ENCODE measurements at regions not wholly inside any gene's neighbourhood (a gene's known extent, or its start where the extent isn't known, plus 50 kb on each side); places are given as distances from the start of the nearest gene placed in this dataset.

GRCh38 chr6:19034986-19035385 lies 647.8 kb downstream of the RNF144B start:
- H3K4me1 ChIP-seq (ENCODE audit: insufficient read depth, low read length), result no peaks in the 10 kb centered on the region
- no peak for TF ChIP-seq CTCF (IDR thresholded peaks at IDR 0.05; ENCODE audit: borderline replicate concordance, extremely low read depth, low read length, poor library complexity, severe bottlenecking)
- TF ChIP-seq EZH2 (IDR thresholded peaks at IDR 0.05; ENCODE audit: borderline replicate concordance, low read depth, low read length, severe bottlenecking), result no peak
- H3K4me2 ChIP-seq (ENCODE audit: insufficient read depth, low read length), result no peak overlapping the region
- H3K27me3 ChIP-seq (ENCODE audit: insufficient read depth, low read length, poor library complexity), result no peaks in the 10 kb centered on the region
- H3K9me3 ChIP-seq (ENCODE audit: insufficient read depth, low read length, severe bottlenecking), result no peaks in the 10 kb centered on the region
- H3K9ac ChIP-seq (ENCODE audit: low read depth, low read length), result no peak overlapping the region
- no peaks in the 10 kb centered on the region for H3K36me3 ChIP-seq (ENCODE audit: insufficient read depth, low read length)
- DNase-seq (no peak), ATAC-seq (ENCODE audit: insufficient read depth, low read depth) (no peak)
- no peak overlapping the region for H3K27ac ChIP-seq (ENCODE audit: low read length)
- no peak overlapping the region for H3K4me3 ChIP-seq (ENCODE audit: low read depth in 1 of 2, low read length in 2 of 2)
- no peak overlapping the region for H2AFZ ChIP-seq (ENCODE audit: low read depth, low read length)
- no peaks in the 10 kb centered on the region for H3K79me2 ChIP-seq (ENCODE audit: insufficient read depth, low read length)
- no peaks in the 10 kb centered on the region for H4K20me1 ChIP-seq (ENCODE audit: insufficient read depth, low read length)

- Histone ChIP-seq H3K27ac (ENCODE audit: low read length) (no peak overlapping the region), H3K9ac (ENCODE audit: low read depth, low read length) (no peak overlapping the region), H3K9me3 (ENCODE audit: insufficient read depth, low read length, severe bottlenecking) (no peaks in the 10 kb centered on the region), H4K20me1 (ENCODE audit: insufficient read depth, low read length) (no peaks in the 10 kb centered on the region), H3K36me3 (ENCODE audit: insufficient read depth, low read length) (no peaks in the 10 kb centered on the region), H3K4me1 (ENCODE audit: insufficient read depth, low read length) (no peaks in the 10 kb centered on the region), H3K4me2 (ENCODE audit: insufficient read depth, low read length) (no peak overlapping the region), H3K27me3 (ENCODE audit: insufficient read depth, low read length, poor library complexity) (no peaks in the 10 kb centered on the region), H3K4me3 (ENCODE audit: low read depth in 1 of 2, low read length in 2 of 2) (no peak overlapping the region), H2AFZ (ENCODE audit: low read depth, low read length) (no peak overlapping the region), H3K79me2 (ENCODE audit: insufficient read depth, low read length) (no peaks in the 10 kb centered on the region)
- DNase-seq, result no peak
- ATAC-seq (ENCODE audit: insufficient read depth, low read depth), result no peak
- TF ChIP-seq EZH2 (IDR thresholded peaks at IDR 0.05; ENCODE audit: borderline replicate concordance, low read depth, low read length, severe bottlenecking) (no peak), CTCF (IDR thresholded peaks at IDR 0.05; ENCODE audit: borderline replicate concordance, extremely low read depth, low read length, poor library complexity, severe bottlenecking) (no peak)
Measured at GRCh38 chr6:19035461-19036195, 648.5 kb downstream of the RNF144B start.

- H4K20me1 ChIP-seq (ENCODE audit: insufficient read depth, low read length), result no peaks in the 10 kb centered on the region
- H3K27ac ChIP-seq (ENCODE audit: low read length), result no peak overlapping the region
- no peaks in the 10 kb centered on the region for H3K27me3 ChIP-seq (ENCODE audit: insufficient read depth, low read length, poor library complexity)
- H3K4me2 ChIP-seq (ENCODE audit: insufficient read depth, low read length), result no peak overlapping the region
- no peak for TF ChIP-seq EZH2 (IDR thresholded peaks at IDR 0.05; ENCODE audit: borderline replicate concordance, low read depth, low read length, severe bottlenecking)
- TF ChIP-seq CTCF (IDR thresholded peaks at IDR 0.05; ENCODE audit: borderline replicate concordance, extremely low read depth, low read length, poor library complexity, severe bottlenecking), result no peak
- no peaks in the 10 kb centered on the region for H3K36me3 ChIP-seq (ENCODE audit: insufficient read depth, low read length)
- H3K4me3 ChIP-seq (ENCODE audit: low read depth in 1 of 2, low read length in 2 of 2), result no peak overlapping the region
- ATAC-seq (ENCODE audit: insufficient read depth, low read depth) (no peak), DNase-seq (no peak)
- H3K4me1 ChIP-seq (ENCODE audit: insufficient read depth, low read length), result no peaks in the 10 kb centered on the region
- no peaks in the 10 kb centered on the region for H3K9me3 ChIP-seq (ENCODE audit: insufficient read depth, low read length, severe bottlenecking)
- no peaks in the 10 kb centered on the region for H3K79me2 ChIP-seq (ENCODE audit: insufficient read depth, low read length)
- no peak overlapping the region for H2AFZ ChIP-seq (ENCODE audit: low read depth, low read length)
- H3K9ac ChIP-seq (ENCODE audit: low read depth, low read length), result no peak overlapping the region
Measured at GRCh38 chr6:19036196-19036555, 649.0 kb downstream of the RNF144B start.
